CD14-positive monocyte (primary cell): ENCODE measurements at regions not wholly inside any gene's neighbourhood (a gene's known extent, or its start where the extent isn't known, plus 50 kb on each side); places are given as distances from the start of the nearest gene placed in this dataset.

Source experiments
- DNase-seq, 3 donors: peaks; one replicate each; pipeline ENCODE4 v3.0.0-alpha.2; 2011 to 2022
- H2AFZ ChIP-seq: 2 replicates; pipeline ENCODE4 v1.6.0; 2012; ENCODE audit warnings: mild to moderate bottlenecking, low read depth, low read length, inconsistent platforms; ENCODE audit not compliant: insufficient read depth, poor library complexity, severe bottlenecking
- H3K27ac ChIP-seq, 2 donors: 1 replicate in 1 of 2; 2 replicates in 1 of 2; pipeline ENCODE4 v1.5.1; 2012 to 2013; ENCODE audit warnings: low read length in 2 of 2, control low read depth in 1 of 2, inconsistent platforms in 1 of 2, low read depth in 1 of 2, mild to moderate bottlenecking in 1 of 2
- H3K27me3 ChIP-seq, 2 donors: one replicate each; pipeline versions ENCODE4 v1.6.0 to v1.6.1; 2011 to 2013; ENCODE audit warnings: low read length in 2 of 2; ENCODE audit not compliant: control insufficient read depth in 2 of 2, insufficient read depth in 2 of 2
- H3K36me3 ChIP-seq, 2 donors: replicated peaks in 1 of 2; 1 replicate in 1 of 2; 2 replicates in 1 of 2; pipeline versions ENCODE4 v1.5.1 to v1.6.1; 2012 to 2013; ENCODE audit warnings: low read length in 2 of 2, control low read depth in 1 of 2, inconsistent platforms in 1 of 2, mild to moderate bottlenecking in 1 of 2; ENCODE audit not compliant: insufficient read depth in 2 of 2, control insufficient read depth in 1 of 2
- H3K4me1 ChIP-seq, 2 donors: 1 replicate in 1 of 2; 2 replicates in 1 of 2; pipeline versions ENCODE4 v1.5.1 to v1.6.1; 2012 to 2013; ENCODE audit warnings: low read length in 2 of 2, control low read depth in 1 of 2, inconsistent platforms in 1 of 2, mild to moderate bottlenecking in 1 of 2, moderate library complexity in 1 of 2; ENCODE audit not compliant: insufficient read depth in 2 of 2, control insufficient read depth in 1 of 2
- H3K4me2 ChIP-seq: replicated peaks from 2 replicates; pipeline ENCODE3; 2012; ENCODE audit warnings: low read length, moderate library complexity, mild to moderate bottlenecking; ENCODE audit not compliant: poor library complexity, severe bottlenecking; ENCODE audit errors: extremely low read depth
- H3K4me3 ChIP-seq, 3 experiments: fragments of 200-600 bp in 1 of 3; sonication (generic) in 1 of 3; replicated peaks in 1 of 3; 1 replicate in 2 of 3; 2 replicates in 1 of 3; pipeline ENCODE4 v1.5.1; 2011 to 2013; ENCODE audit warnings: low read length in 3 of 3, mild to moderate bottlenecking in 3 of 3, control low read depth in 2 of 3, low read depth in 2 of 3, inconsistent platforms in 1 of 3, moderate library complexity in 1 of 3
- H3K79me2 ChIP-seq: 2 replicates; pipeline ENCODE4 v1.6.0; 2012; ENCODE audit warnings: mild to moderate bottlenecking, control low read depth, inconsistent platforms, low read length, moderate library complexity; ENCODE audit not compliant: insufficient read depth
- H3K9ac ChIP-seq: 2 replicates; pipeline ENCODE4 v1.6.0; 2017; ENCODE audit warnings: low read length, mild to moderate bottlenecking; ENCODE audit not compliant: insufficient read depth, poor library complexity, severe bottlenecking
- H3K9me3 ChIP-seq, 2 donors: replicated peaks in 1 of 2; 1 replicate in 1 of 2; 2 replicates in 1 of 2; pipeline versions ENCODE4 v1.5.1 to v1.6.1; 2012 to 2013; ENCODE audit warnings: low read length in 2 of 2, control low read depth in 1 of 2; ENCODE audit not compliant: control insufficient read depth in 1 of 2, insufficient read depth in 1 of 2
- H4K20me1 ChIP-seq: 2 replicates; pipeline ENCODE4 v1.6.0; 2012; ENCODE audit warnings: mild to moderate bottlenecking, low read length, control low read depth, moderate library complexity; ENCODE audit not compliant: insufficient read depth
- H3K27ac Mint-ChIP-seq, 7 donors: one replicate each; pipeline ENCODE4 v1.8.0; 2020; ENCODE audit warnings: mild to moderate bottlenecking in 7 of 7, mixed read lengths in 7 of 7, moderate library complexity in 6 of 7, inconsistent platforms in 2 of 7
- H3K27me3 Mint-ChIP-seq, 3 donors: one replicate each; pipeline ENCODE4 v1.8.0; 2021 to 2022; ENCODE audit warnings: low read depth in 3 of 3, mild to moderate bottlenecking in 3 of 3, mixed read lengths in 3 of 3, moderate library complexity in 3 of 3, inconsistent platforms in 1 of 3
- H3K36me3 Mint-ChIP-seq, 2 donors: one replicate each; pipeline ENCODE4 v1.8.0; 2020; ENCODE audit warnings: mixed read lengths in 2 of 2, inconsistent platforms in 1 of 2, mild to moderate bottlenecking in 1 of 2
- H3K4me1 Mint-ChIP-seq: one replicate; pipeline ENCODE4 v1.8.0; 2020; ENCODE audit warnings: mild to moderate bottlenecking, mixed read lengths
- H3K4me3 Mint-ChIP-seq, 2 donors: one replicate each; pipeline ENCODE4 v1.8.0; 2020; ENCODE audit warnings: mild to moderate bottlenecking in 2 of 2, mixed read lengths in 2 of 2, moderate library complexity in 1 of 2
- H3K9me3 Mint-ChIP-seq, 7 donors: one replicate each; pipeline ENCODE4 v1.8.0; 2020 to 2022; ENCODE audit warnings: mixed read lengths in 7 of 7, mild to moderate bottlenecking in 6 of 7, moderate library complexity in 6 of 7, inconsistent platforms in 2 of 7
- WGBS: methylation state at CpG from one replicate; pipeline ENCODE4 v1.1.5; 2013; ENCODE audit warnings: missing lambda C conversion rate; ENCODE audit not compliant: insufficient coverage; 5-methylcytosine and 5-hydroxymethylcytosine counted together
- intact Hi-C, 2 donors: fragments of 100-400 bp; cut with micrococcal nuclease; formaldehyde crosslinking; loops; one replicate each; pipeline versions ENCODE4 v1.15.0 to v1.15.1; 2023
- TF ChIP-seq, protein P1 (sequence below): fragments of 200-600 bp; IDR thresholded peaks from one replicate; pipeline ENCODE4 v1.8.0; 2022; ENCODE audit warnings: antibody characterized with exemption, mild to moderate bottlenecking

DNA sequence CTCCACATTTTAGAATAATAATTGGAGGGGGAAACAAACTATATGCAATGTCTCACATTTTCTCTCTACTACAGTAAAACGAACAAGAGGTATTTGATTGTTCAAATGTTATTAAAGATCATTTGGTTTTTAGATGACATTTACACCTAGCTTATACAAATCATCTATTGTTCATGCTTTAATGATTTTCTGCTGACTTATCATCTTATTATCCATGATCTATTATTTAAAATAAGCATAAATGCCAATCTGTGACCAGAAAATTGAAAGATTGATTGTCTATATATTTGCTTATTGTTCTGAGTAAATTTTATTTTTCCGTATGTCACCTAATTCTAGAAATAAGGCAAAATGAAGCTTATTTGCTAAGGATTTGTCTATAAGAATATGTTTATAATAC is 537.2 kb downstream of the KCNJ3 start:
- H3K36me3 Mint-ChIP-seq = no peaks in the 10 kb centered on the region
- no peak overlapping the region for H3K27ac ChIP-seq
- H3K4me1 Mint-ChIP-seq = no peaks in the 10 kb centered on the region
- no peak overlapping the region for H2AFZ ChIP-seq
- H3K4me3 Mint-ChIP-seq = no peak overlapping the region
- H3K9ac ChIP-seq = no peak overlapping the region
- no peaks in the 10 kb centered on the region for H4K20me1 ChIP-seq
- H3K36me3 ChIP-seq = no peaks in the 10 kb centered on the region
- H3K4me2 ChIP-seq = no peak overlapping the region
- TF ChIP-seq, protein P1, sequence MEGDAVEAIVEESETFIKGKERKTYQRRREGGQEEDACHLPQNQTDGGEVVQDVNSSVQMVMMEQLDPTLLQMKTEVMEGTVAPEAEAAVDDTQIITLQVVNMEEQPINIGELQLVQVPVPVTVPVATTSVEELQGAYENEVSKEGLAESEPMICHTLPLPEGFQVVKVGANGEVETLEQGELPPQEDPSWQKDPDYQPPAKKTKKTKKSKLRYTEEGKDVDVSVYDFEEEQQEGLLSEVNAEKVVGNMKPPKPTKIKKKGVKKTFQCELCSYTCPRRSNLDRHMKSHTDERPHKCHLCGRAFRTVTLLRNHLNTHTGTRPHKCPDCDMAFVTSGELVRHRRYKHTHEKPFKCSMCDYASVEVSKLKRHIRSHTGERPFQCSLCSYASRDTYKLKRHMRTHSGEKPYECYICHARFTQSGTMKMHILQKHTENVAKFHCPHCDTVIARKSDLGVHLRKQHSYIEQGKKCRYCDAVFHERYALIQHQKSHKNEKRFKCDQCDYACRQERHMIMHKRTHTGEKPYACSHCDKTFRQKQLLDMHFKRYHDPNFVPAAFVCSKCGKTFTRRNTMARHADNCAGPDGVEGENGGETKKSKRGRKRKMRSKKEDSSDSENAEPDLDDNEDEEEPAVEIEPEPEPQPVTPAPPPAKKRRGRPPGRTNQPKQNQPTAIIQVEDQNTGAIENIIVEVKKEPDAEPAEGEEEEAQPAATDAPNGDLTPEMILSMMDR = no peak
- no peaks in the 10 kb centered on the region for H3K9me3 ChIP-seq
- no peaks in the 10 kb centered on the region for H3K79me2 ChIP-seq
- intact Hi-C loops = no loop called here
- peaks cover 0 to 2% (median 0%) of the 10 kb centered on the region in 3 donors for H3K27me3 Mint-ChIP-seq
- no peak for DNase-seq
- peaks cover 0 to 11% (median 2%) of the 10 kb centered on the region in 7 donors for H3K9me3 Mint-ChIP-seq
- WGBS = no CpG with 5 or more reads among the region's 2 CpGs
- no peak overlapping the region for H3K4me3 ChIP-seq
- no peak overlapping the region for H3K27ac Mint-ChIP-seq
- H3K27me3 ChIP-seq = no peaks in the 10 kb centered on the region
- H3K4me1 ChIP-seq = no peaks in the 10 kb centered on the region

DNA sequence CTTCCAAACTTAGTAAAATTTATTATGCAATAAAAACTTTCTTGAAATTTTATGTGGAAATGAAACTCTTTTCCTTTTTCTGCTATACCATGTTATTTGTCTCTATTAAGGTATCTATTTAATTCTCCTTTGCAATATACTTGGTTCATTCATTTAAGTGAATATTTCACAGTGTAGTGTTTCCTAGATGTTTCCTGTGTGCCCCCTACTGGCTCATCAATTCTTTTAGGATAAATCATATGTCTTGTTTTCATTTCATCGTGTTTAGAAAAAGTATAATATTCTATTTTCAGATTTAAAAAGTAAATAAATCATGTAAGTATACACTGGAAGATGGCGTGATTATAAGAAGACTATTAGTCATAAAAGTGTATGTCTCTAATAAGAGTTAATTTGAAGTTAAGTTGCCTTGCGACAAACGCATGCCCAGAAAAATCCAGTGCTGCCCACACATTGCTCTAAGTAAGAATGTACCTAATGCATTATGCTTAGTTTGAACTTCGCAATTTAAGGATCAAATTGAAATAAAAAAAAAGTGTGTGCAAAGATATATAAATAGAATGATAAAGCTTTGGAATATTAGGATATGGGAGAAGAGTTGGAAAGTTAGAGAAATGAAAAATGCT is 525.4 kb downstream of the KCNJ3 start:
- no peaks in the 10 kb centered on the region for H3K79me2 ChIP-seq
- H3K36me3 Mint-ChIP-seq = no peaks in the 10 kb centered on the region
- H3K4me3 ChIP-seq = no peak overlapping the region
- peaks cover 0 to 1% (median 0%) of the 10 kb centered on the region in 7 donors for H3K9me3 Mint-ChIP-seq
- H3K9me3 ChIP-seq = no peaks in the 10 kb centered on the region
- H3K4me3 Mint-ChIP-seq = no peak overlapping the region
- H2AFZ ChIP-seq = no peak overlapping the region
- no peaks in the 10 kb centered on the region for H3K27me3 ChIP-seq
- H3K9ac ChIP-seq = no peak overlapping the region
- no CpG with 5 or more reads among the region's 5 CpGs for WGBS
- no peaks in the 10 kb centered on the region for H3K4me1 Mint-ChIP-seq
- H3K27ac Mint-ChIP-seq = no peak overlapping the region
- H3K36me3 ChIP-seq = no peaks in the 10 kb centered on the region
- intact Hi-C loops = no loop called here
- no peak overlapping the region for H3K27ac ChIP-seq
- no peaks in the 10 kb centered on the region for H3K27me3 Mint-ChIP-seq
- no peaks in the 10 kb centered on the region for H3K4me1 ChIP-seq
- DNase-seq = no peak
- H4K20me1 ChIP-seq = no peaks in the 10 kb centered on the region
- TF ChIP-seq, protein P1 = no peak
- no peak overlapping the region for H3K4me2 ChIP-seq
